ENCODE measurements at regions not wholly inside any gene's neighbourhood (a gene's known extent, or its start where the extent isn't known, plus 50 kb on each side); places are given as distances from the start of the nearest gene placed in this dataset.

DNA sequence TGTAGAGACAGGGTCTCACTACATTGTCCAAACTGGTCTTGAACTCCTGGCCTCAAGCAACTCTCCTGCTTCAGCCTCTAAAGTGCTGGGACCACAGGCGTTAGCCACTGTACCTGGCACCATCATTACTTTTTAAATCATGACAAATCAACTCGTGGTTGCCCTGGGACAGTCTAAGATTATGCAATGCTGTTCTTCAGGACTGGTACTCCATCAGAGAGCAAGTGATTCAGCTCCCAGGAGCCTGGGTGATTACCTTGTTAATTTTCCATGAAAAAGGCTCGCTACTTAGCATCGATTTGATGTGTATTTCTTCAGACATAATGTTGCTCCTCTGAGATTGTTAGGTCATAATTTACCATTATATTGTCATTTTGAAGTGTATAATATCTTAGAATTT, 158.9 kb upstream of the STEAP4 start:
- Histone ChIP-seq H3K27ac (no peak overlapping the region), H3K4me3 (no peak overlapping the region), H3K36me3 (no peaks in the 10 kb centered on the region), H3K27me3 (no peaks in the 10 kb centered on the region), H3K9me3 (no peaks in the 10 kb centered on the region), H3K4me1 (no peaks in the 10 kb centered on the region)
- no peak for DNase-seq
- 57 to 62% methylated on average over 4 of the region's 4 CpGs for WGBS, 2 donors
- ATAC-seq: no peak
- intact Hi-C loops (cut with DNase I): no loop called here
- FAIRE-seq: no peak
- TF ChIP-seq, protein P1, sequence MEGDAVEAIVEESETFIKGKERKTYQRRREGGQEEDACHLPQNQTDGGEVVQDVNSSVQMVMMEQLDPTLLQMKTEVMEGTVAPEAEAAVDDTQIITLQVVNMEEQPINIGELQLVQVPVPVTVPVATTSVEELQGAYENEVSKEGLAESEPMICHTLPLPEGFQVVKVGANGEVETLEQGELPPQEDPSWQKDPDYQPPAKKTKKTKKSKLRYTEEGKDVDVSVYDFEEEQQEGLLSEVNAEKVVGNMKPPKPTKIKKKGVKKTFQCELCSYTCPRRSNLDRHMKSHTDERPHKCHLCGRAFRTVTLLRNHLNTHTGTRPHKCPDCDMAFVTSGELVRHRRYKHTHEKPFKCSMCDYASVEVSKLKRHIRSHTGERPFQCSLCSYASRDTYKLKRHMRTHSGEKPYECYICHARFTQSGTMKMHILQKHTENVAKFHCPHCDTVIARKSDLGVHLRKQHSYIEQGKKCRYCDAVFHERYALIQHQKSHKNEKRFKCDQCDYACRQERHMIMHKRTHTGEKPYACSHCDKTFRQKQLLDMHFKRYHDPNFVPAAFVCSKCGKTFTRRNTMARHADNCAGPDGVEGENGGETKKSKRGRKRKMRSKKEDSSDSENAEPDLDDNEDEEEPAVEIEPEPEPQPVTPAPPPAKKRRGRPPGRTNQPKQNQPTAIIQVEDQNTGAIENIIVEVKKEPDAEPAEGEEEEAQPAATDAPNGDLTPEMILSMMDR (IDR thresholded peaks at IDR 0.05): no peak

DNA sequence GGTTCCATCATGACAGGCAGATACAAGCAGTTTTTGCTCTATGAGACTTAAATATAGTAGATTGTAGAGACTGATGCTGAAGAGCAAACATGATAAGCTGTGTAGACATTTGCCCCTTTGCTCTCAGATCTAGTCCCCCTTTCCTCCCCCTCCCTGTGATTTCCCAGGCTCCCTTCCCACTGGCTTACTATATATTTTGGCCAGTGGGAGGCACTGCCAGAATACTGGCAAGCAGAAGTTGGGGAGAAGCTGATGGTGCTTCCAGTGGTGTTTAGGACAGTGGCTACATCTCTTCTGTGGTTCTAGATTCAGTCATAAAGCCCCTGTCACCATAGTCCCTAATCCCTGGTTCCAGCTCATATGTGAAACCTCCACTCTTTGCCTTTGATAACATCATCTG, 156.1 kb upstream of the STEAP4 start:
- TF ChIP-seq, protein P1 (IDR thresholded peaks at IDR 0.05): no peak
- H3K9me3 ChIP-seq: no peaks in the 10 kb centered on the region
- H3K36me3 ChIP-seq: no peaks in the 10 kb centered on the region
- no peaks in the 10 kb centered on the region for H3K4me1 ChIP-seq
- FAIRE-seq (no peak), ATAC-seq (no peak), DNase-seq (no peak)
- H3K27me3 ChIP-seq: no peaks in the 10 kb centered on the region
- H3K27ac ChIP-seq: no peak overlapping the region
- no peak overlapping the region for H3K4me3 ChIP-seq
- intact Hi-C loops (cut with DNase I): no loop called here

DNA sequence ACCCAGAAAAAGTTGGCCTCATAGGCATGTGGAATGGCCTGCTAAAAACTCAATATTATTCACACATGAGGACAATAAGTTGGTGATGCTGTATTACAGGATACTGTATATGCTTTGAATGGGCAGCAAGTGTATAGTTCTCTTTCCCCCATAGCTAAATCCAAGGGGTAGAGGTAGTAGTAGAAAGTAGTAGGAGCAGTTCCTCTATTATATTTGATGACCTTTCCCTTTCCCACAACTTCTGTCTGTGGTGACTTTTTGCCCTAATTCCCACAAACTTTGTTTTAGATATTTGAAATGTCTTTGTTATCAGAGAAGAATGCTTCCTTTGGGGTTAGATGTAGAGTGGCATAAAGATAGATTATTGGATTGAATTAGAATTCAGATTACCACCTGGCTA, 154.0 kb upstream of the STEAP4 start:
- no peak overlapping the region for H3K27ac ChIP-seq
- TF ChIP-seq, protein P1 (IDR thresholded peaks at IDR 0.05): no peak
- H3K27me3 ChIP-seq: no peaks in the 10 kb centered on the region
- H3K36me3 ChIP-seq: no peaks in the 10 kb centered on the region
- no peak for DNase-seq
- H3K4me3 ChIP-seq: no peak overlapping the region
- no peaks in the 10 kb centered on the region for H3K4me1 ChIP-seq
- no peaks in the 10 kb centered on the region for H3K9me3 ChIP-seq
- intact Hi-C loops (cut with DNase I): no loop called here
- ATAC-seq: no peak
- FAIRE-seq: no peak

DNA sequence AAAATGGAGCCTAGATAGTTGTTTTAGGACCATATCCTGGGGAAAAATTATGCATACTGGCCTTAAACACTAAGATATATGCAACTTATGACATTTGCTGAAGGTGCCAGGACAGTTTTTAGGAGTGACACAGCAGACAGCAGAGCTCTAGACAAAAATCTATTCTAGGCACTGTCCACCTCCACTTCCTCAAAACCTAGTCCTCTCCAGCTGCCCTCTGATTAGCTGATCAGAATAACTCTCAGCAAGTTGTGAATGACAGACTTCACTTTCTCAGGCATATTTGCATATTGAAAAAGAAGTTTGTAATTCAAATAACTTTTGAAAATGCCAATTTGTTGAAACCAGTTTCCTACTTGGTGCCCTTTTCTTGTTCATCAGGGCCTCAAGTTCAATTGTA, 152.3 kb upstream of the STEAP4 start:
- Histone ChIP-seq H3K36me3 (no peaks in the 10 kb centered on the region), H3K9me3 (no peaks in the 10 kb centered on the region), H3K27ac (no peak overlapping the region), H3K27me3 (no peaks in the 10 kb centered on the region), H3K4me3 (no peak overlapping the region), H3K4me1 (no peaks in the 10 kb centered on the region)
- intact Hi-C loops (cut with DNase I): no loop called here
- no peak for ATAC-seq
- FAIRE-seq: no peak
- no peak for DNase-seq
- TF ChIP-seq, protein P1 (IDR thresholded peaks at IDR 0.05): no peak

DNA sequence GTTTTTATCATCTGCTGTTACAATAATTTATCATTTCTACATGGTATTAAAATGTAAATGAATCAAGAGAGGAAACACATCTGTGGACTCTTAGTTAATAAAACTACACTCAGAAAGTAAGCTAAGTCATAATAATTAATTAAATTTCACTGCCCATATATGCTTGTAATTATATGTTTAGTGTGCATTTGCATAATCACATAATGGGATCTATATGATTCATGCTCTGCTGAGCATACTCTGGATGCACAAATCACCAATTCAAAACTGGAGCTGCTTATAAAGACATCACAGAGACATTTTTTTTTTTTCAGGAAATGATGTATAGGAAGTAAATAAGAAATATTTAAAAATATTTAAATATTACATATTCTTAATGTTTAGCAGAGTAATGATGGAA, 151.6 kb upstream of the STEAP4 start:
- H3K9me3 ChIP-seq: no peaks in the 10 kb centered on the region
- H3K27ac ChIP-seq: no peak overlapping the region
- H3K4me3 ChIP-seq: no peak overlapping the region
- no peaks in the 10 kb centered on the region for H3K4me1 ChIP-seq
- no peak for ATAC-seq
- H3K36me3 ChIP-seq: no peaks in the 10 kb centered on the region
- DNase-seq: no peak
- no peak for FAIRE-seq
- H3K27me3 ChIP-seq: no peaks in the 10 kb centered on the region
- TF ChIP-seq, protein P1 (IDR thresholded peaks at IDR 0.05): no peak
- intact Hi-C loops (cut with DNase I): no loop called here
